Endodermal cell (in vitro differentiated cells): ENCODE measurements at regions not wholly inside any gene's neighbourhood (a gene's known extent, or its start where the extent isn't known, plus 50 kb on each side); places are given as distances from the start of the nearest gene placed in this dataset.
A peak's percentile ranks its signal among the peaks of the same experiment; 100 is the strongest.

Experiments
- DNase-seq: peaks from one replicate; pipeline ENCODE4 v3.0.0-alpha.2; 2017
- H3K27ac ChIP-seq: 2 replicates; pipeline ENCODE4 v1.5.1; 2013; ENCODE audit warnings: mild to moderate bottlenecking, low read depth, low read length, moderate library complexity
- H3K27me3 ChIP-seq: 2 replicates; pipeline ENCODE4 v1.6.1; 2013; ENCODE audit warnings: mild to moderate bottlenecking, low read length, moderate library complexity; ENCODE audit not compliant: insufficient read depth, control insufficient read depth, poor library complexity, severe bottlenecking
- H3K36me3 ChIP-seq: 2 replicates; pipeline ENCODE4 v1.7.0; 2013; ENCODE audit warnings: mild to moderate bottlenecking, low read length, moderate library complexity; ENCODE audit not compliant: control insufficient read depth, insufficient read depth
- H3K4me1 ChIP-seq: one replicate; pipeline ENCODE4 v1.7.0; 2013; ENCODE audit warnings: low read length; ENCODE audit not compliant: control insufficient read depth, insufficient read depth
- H3K4me3 ChIP-seq: 2 replicates; pipeline ENCODE4 v1.5.1; 2013; ENCODE audit warnings: mild to moderate bottlenecking, low read length, moderate library complexity
- H3K9ac ChIP-seq: 2 replicates; pipeline ENCODE4 v1.6.1; 2013; ENCODE audit warnings: mild to moderate bottlenecking, low read length, moderate library complexity; ENCODE audit not compliant: poor library complexity, severe bottlenecking; ENCODE audit errors: extremely low read depth
- H3K9me3 ChIP-seq: 2 replicates; pipeline ENCODE4 v1.6.1; 2013; ENCODE audit warnings: mild to moderate bottlenecking, low read length, moderate library complexity; ENCODE audit not compliant: control insufficient read depth
- H3K27ac Mint-ChIP-seq: 2 replicates; pipeline ENCODE4 v1.8.0; 2020; ENCODE audit warnings: mixed read lengths
- H3K27me3 Mint-ChIP-seq: 2 replicates; pipeline ENCODE4 v1.8.0; 2021; ENCODE audit warnings: mild to moderate bottlenecking, mixed read lengths; ENCODE audit not compliant: insufficient read depth
- H3K36me3 Mint-ChIP-seq: 2 replicates; pipeline ENCODE4 v1.8.0; 2020; ENCODE audit warnings: low read depth, mixed read lengths
- H3K4me1 Mint-ChIP-seq: 2 replicates; pipeline ENCODE4 v1.8.0; 2020; ENCODE audit warnings: mixed read lengths
- H3K4me3 Mint-ChIP-seq: 2 replicates; pipeline ENCODE4 v1.8.0; 2020; ENCODE audit warnings: mild to moderate bottlenecking, moderate library complexity, mixed read lengths
- H3K9me3 Mint-ChIP-seq: 2 replicates; pipeline ENCODE4 v1.8.0; 2020; ENCODE audit warnings: mild to moderate bottlenecking, mixed read lengths
- WGBS, 2 experiments: methylation state at CpG; one replicate each; pipeline versions ENCODE4 v1.1.5 to v1.1.7; 2013; ENCODE audit warnings: missing lambda C conversion rate in 2 of 2, mixed read lengths in 1 of 2; ENCODE audit not compliant: insufficient coverage in 1 of 2, insufficient read length in 1 of 2; 5-methylcytosine and 5-hydroxymethylcytosine counted together
- TF ChIP-seq, protein P1 (sequence below): fragments of 200-600 bp; sonication (generic); conservative IDR thresholded peaks from 2 replicates; pipeline ENCODE4 v1.5.0; 2021; ENCODE audit warnings: antibody characterized with exemption, mild to moderate bottlenecking

DNA sequence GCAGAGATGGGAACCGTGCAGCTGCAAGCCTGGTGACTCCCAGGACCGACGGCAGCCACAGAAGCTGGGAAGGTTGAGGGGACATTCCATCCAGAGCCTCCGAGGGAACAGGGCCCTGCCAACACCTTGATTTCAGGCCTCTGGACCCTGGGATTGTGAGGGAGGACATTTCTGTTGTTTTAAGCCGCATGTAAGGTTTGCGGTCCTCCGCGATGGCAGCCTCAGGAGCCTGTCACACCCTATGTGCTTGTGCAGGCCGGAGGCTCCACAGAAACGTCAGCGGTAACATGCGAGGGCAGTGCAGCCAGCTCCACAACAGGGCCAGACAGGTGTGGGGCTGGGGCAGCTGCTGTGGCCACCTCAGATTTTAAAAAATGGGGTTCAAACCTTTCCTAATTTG lies 144.7 kb upstream of the SHH start:
- no peak overlapping the region for H3K27ac ChIP-seq
- Mint-ChIP-seq H3K27me3 (peaks cover 7% of the 10 kb centered on the region), H3K9me3 (no peaks in the 10 kb centered on the region), H3K27ac (no peak overlapping the region), H3K36me3 (no peaks in the 10 kb centered on the region), H3K4me1 (peaks cover 6% of the 10 kb centered on the region), H3K4me3 (no peak overlapping the region)
- H3K27me3 ChIP-seq: peaks cover 17% of the 10 kb centered on the region
- TF ChIP-seq, protein P1, sequence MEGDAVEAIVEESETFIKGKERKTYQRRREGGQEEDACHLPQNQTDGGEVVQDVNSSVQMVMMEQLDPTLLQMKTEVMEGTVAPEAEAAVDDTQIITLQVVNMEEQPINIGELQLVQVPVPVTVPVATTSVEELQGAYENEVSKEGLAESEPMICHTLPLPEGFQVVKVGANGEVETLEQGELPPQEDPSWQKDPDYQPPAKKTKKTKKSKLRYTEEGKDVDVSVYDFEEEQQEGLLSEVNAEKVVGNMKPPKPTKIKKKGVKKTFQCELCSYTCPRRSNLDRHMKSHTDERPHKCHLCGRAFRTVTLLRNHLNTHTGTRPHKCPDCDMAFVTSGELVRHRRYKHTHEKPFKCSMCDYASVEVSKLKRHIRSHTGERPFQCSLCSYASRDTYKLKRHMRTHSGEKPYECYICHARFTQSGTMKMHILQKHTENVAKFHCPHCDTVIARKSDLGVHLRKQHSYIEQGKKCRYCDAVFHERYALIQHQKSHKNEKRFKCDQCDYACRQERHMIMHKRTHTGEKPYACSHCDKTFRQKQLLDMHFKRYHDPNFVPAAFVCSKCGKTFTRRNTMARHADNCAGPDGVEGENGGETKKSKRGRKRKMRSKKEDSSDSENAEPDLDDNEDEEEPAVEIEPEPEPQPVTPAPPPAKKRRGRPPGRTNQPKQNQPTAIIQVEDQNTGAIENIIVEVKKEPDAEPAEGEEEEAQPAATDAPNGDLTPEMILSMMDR: no peak
- peak; percentile 13 for DNase-seq
- no peaks in the 10 kb centered on the region for H3K9me3 ChIP-seq
- WGBS, 2 experiments: 87 to 91% methylated on average over 11 to 12 of the region's 12 CpGs
- H3K4me3 ChIP-seq: no peak overlapping the region
- no peaks in the 10 kb centered on the region for H3K4me1 ChIP-seq
- no peaks in the 10 kb centered on the region for H3K36me3 ChIP-seq
- no peak overlapping the region for H3K9ac ChIP-seq

DNA sequence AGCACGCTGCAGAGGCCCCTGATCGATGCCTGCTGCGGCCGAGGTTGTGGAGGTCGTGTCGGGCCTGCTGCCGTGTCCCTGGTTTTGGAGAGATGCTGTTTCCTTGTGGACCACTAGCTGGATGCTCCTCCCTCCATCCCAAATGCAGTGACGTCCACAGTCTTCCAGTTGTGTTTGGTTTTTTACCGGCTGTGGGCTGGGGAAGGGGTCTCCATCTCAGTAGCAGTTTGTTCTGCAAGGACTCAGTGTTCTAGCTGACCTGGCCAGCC lies 143.0 kb upstream of the SHH start:
- Histone ChIP-seq H3K4me3 (no peak overlapping the region), H3K36me3 (no peaks in the 10 kb centered on the region), H3K27me3 (peaks cover 20% of the 10 kb centered on the region), H3K9ac (no peak overlapping the region), H3K4me1 (no peaks in the 10 kb centered on the region), H3K9me3 (no peaks in the 10 kb centered on the region), H3K27ac (no peak overlapping the region)
- 95 to 100% methylated on average over 3 to 9 of the region's 9 CpGs for WGBS, 2 experiments
- no peak for DNase-seq
- H3K9me3 Mint-ChIP-seq: no peaks in the 10 kb centered on the region
- peaks cover 5% of the 10 kb centered on the region for H3K27me3 Mint-ChIP-seq
- no peaks in the 10 kb centered on the region for H3K36me3 Mint-ChIP-seq
- H3K4me1 Mint-ChIP-seq: peaks cover 9% of the 10 kb centered on the region
- no peak overlapping the region for H3K4me3 Mint-ChIP-seq
- no peak overlapping the region for H3K27ac Mint-ChIP-seq
- TF ChIP-seq, protein P1: no peak

DNA sequence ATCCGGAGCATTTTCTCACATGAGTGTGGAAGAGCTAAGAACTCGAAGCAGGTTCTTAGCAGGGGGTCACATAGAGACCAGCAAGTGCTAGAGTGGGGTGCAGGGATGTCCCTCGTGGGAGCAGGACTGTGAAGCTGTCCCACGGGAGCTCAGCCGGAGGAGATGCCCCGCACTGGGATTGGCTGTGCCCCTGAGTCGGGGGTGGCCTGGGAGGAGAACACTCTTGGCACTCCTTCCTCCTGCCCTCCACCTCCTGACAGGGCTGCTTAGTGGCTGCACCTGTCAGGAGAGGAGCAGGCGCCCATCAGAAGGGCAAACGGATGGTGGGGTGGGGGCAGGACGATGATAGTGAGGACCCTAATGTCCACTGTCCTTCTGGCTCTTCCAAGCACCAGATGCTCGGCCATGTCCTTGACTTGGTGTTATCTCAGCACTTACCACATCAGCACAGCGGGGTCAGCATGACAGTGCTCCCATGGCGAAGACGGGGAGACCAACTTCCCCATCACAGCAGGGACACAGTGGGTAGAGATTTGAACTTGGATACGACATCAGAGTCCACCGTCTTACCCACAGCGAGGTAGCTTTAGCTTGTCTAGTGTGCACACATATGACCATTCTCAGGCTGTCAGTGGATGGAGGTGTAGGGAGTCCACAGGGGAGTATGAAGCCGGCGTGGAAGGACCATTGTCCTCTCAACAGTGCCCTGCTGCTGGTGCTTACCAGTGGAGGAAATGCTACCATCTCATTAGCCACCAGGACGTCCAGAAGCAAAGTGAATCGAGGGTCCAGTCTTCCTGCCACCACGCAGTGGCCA lies 142.5 kb upstream of the SHH start:
- no peak overlapping the region for H3K27ac ChIP-seq
- no peak overlapping the region for H3K4me3 ChIP-seq
- peaks cover 20% of the 10 kb centered on the region for H3K27me3 ChIP-seq
- H3K36me3 ChIP-seq: no peaks in the 10 kb centered on the region
- no peak for DNase-seq
- TF ChIP-seq, protein P1: no peak
- Mint-ChIP-seq H3K36me3 (no peaks in the 10 kb centered on the region), H3K4me3 (no peak overlapping the region), H3K9me3 (no peaks in the 10 kb centered on the region), H3K27me3 (peaks cover 5% of the 10 kb centered on the region), H3K27ac (no peak overlapping the region), H3K4me1 (peaks cover 9% of the 10 kb centered on the region)
- H3K4me1 ChIP-seq: no peaks in the 10 kb centered on the region
- 92 to 93% methylated on average over 16 to 22 of the region's 22 CpGs for WGBS, 2 experiments
- H3K9ac ChIP-seq: no peak overlapping the region
- H3K9me3 ChIP-seq: no peaks in the 10 kb centered on the region
